OCI-LY1 (cell line): ENCODE measurements at regions not wholly inside any gene's neighbourhood (a gene's known extent, or its start where the extent isn't known, plus 50 kb on each side); places are given as distances from the start of the nearest gene placed in this dataset.

Source experiments
- H2AFZ ChIP-seq: fragments of 200-600 bp; sonication (generic), shearing (Covaris generic); 2 replicates; pipeline ENCODE4 v1.6.0; 2014; ENCODE audit warnings: antibody characterized with exemption, mild to moderate bottlenecking, low read length
- H3F3A ChIP-seq: fragments of 200-600 bp; sonication (generic), shearing (Covaris generic); 2 replicates; pipeline ENCODE4 v1.6.0; 2014; ENCODE audit warnings: mild to moderate bottlenecking, antibody characterized with exemption, low read length, moderate library complexity; ENCODE audit not compliant: insufficient read depth
- H3K27ac ChIP-seq: fragments of 200-600 bp; sonication (generic); 2 replicates; pipeline ENCODE4 v1.5.1; 2014; ENCODE audit warnings: low read length, mixed run types, mild to moderate bottlenecking, low read depth; ENCODE audit not compliant: poor library complexity, severe bottlenecking
- H3K27me3 ChIP-seq: fragments of 200-600 bp; sonication (generic); 2 replicates; pipeline ENCODE4 v1.6.0; 2014; ENCODE audit warnings: antibody characterized with exemption, mild to moderate bottlenecking, low read length, moderate library complexity; ENCODE audit not compliant: insufficient read depth
- H3K36me3 ChIP-seq: fragments of 200-600 bp; sonication (generic); 2 replicates; pipeline ENCODE4 v1.6.1; 2014; ENCODE audit warnings: mild to moderate bottlenecking, antibody characterized with exemption, low read length, moderate library complexity, mixed read lengths; ENCODE audit not compliant: insufficient read depth
- H3K4me1 ChIP-seq: fragments of 200-600 bp; sonication (generic); 2 replicates; pipeline ENCODE4 v1.5.1; 2014; ENCODE audit warnings: mild to moderate bottlenecking, low read length, moderate library complexity; ENCODE audit not compliant: insufficient read depth, severe bottlenecking
- H3K4me2 ChIP-seq: fragments of 200-600 bp; sonication (generic), shearing (Covaris generic); 2 replicates; pipeline ENCODE4 v1.6.1; 2014; ENCODE audit warnings: low read length
- H3K4me3 ChIP-seq: fragments of 200-600 bp; sonication (generic); 2 replicates; pipeline ENCODE4 v1.5.1; 2014; ENCODE audit warnings: low read length, low read depth, mild to moderate bottlenecking, mixed read lengths; ENCODE audit not compliant: poor library complexity, severe bottlenecking
- H3K79me2 ChIP-seq: fragments of 200-600 bp; shearing (Covaris generic); 2 replicates; pipeline ENCODE4 v1.6.1; 2016; ENCODE audit warnings: mixed run types, low read length, mixed read lengths; ENCODE audit not compliant: insufficient read depth
- H3K9ac ChIP-seq: fragments of 200-600 bp; sonication (generic), shearing (Covaris generic); 2 replicates; pipeline ENCODE4 v1.6.1; 2014; ENCODE audit warnings: mild to moderate bottlenecking, low read length, mixed read lengths
- H3K9me2 ChIP-seq: fragments of 200-600 bp; sonication (generic), shearing (Covaris generic); 2 replicates; pipeline ENCODE4 v1.6.1; 2014; ENCODE audit warnings: low read depth, mild to moderate bottlenecking, low read length, mixed read lengths
- H3K9me3 ChIP-seq: fragments of 200-600 bp; shearing (Covaris generic); 2 replicates; pipeline ENCODE4 v1.6.1; 2014; ENCODE audit warnings: low read length, mixed read lengths
- H4K20me1 ChIP-seq: fragments of 200-600 bp; sonication (generic), shearing (Covaris generic); 2 replicates; pipeline ENCODE4 v1.6.0; 2016; ENCODE audit warnings: mild to moderate bottlenecking, low read length; ENCODE audit not compliant: insufficient read depth
- CTCF ChIP-seq: fragments of 200-600 bp; sonication (generic), shearing (Covaris generic); IDR thresholded peaks from 2 replicates; pipeline ENCODE4 v1.5.1; 2017; ENCODE audit warnings: mild to moderate bottlenecking, antibody characterized with exemption, low read length, moderate library complexity, mixed read lengths
- EZH2 ChIP-seq: fragments of 200-600 bp; sonication (generic), shearing (Covaris generic); IDR thresholded peaks from 2 replicates; pipeline ENCODE4 v1.8.0; 2017; ENCODE audit warnings: borderline replicate concordance, mixed run types, mild to moderate bottlenecking, antibody characterized with exemption, low read length, moderate library complexity, mixed read lengths

GRCh38 chr11:103659206-103659618 is 377.2 kb upstream of the DDI1 start:
- Histone ChIP-seq H2AFZ (no peak overlapping the region), H3K4me1 (peaks cover 7% of the 10 kb centered on the region), H3K9me2 (no peaks in the 10 kb centered on the region), H3K4me3 (no peak overlapping the region), H3K79me2 (no peaks in the 10 kb centered on the region), H4K20me1 (no peaks in the 10 kb centered on the region), H3K4me2 (no peak overlapping the region), H3K27ac (no peak overlapping the region), H3K36me3 (no peaks in the 10 kb centered on the region), H3K9ac (no peak overlapping the region), H3K27me3 (no peaks in the 10 kb centered on the region), H3K9me3 (no peaks in the 10 kb centered on the region), H3F3A (no peaks in the 10 kb centered on the region)
- peak; percentile 18; the same call in 1 of the 2 replicates for TF ChIP-seq CTCF
- no peak for TF ChIP-seq EZH2

- no peak for TF ChIP-seq CTCF
- Histone ChIP-seq H3K4me1 (peaks cover 7% of the 10 kb centered on the region), H3K9me3 (no peaks in the 10 kb centered on the region), H3K9me2 (no peaks in the 10 kb centered on the region), H2AFZ (no peak overlapping the region), H3K36me3 (no peaks in the 10 kb centered on the region), H3K4me3 (no peak overlapping the region), H3K27ac (no peak overlapping the region), H3K79me2 (no peaks in the 10 kb centered on the region), H3K27me3 (no peaks in the 10 kb centered on the region), H3K4me2 (no peak overlapping the region), H3K9ac (no peak overlapping the region), H3F3A (no peaks in the 10 kb centered on the region), H4K20me1 (no peaks in the 10 kb centered on the region)
These were observed 376.7 kb upstream of the DDI1 start for GRCh38 chr11:103659743-103660142.

- no peaks in the 10 kb centered on the region for H3K9me3 ChIP-seq
- H3K4me2 ChIP-seq, result no peak overlapping the region
- H3K27me3 ChIP-seq, result no peaks in the 10 kb centered on the region
- H3K36me3 ChIP-seq, result no peaks in the 10 kb centered on the region
- H3K4me1 ChIP-seq, result peaks cover 7% of the 10 kb centered on the region
- TF ChIP-seq EZH2 (no peak), CTCF (no peak)
- H4K20me1 ChIP-seq, result no peaks in the 10 kb centered on the region
- H2AFZ ChIP-seq, result no peak overlapping the region
- no peak overlapping the region for H3K4me3 ChIP-seq
- H3F3A ChIP-seq, result no peaks in the 10 kb centered on the region
- no peaks in the 10 kb centered on the region for H3K9me2 ChIP-seq
- H3K79me2 ChIP-seq, result no peaks in the 10 kb centered on the region
- no peak overlapping the region for H3K27ac ChIP-seq
- no peak overlapping the region for H3K9ac ChIP-seq
These were observed 375.3 kb upstream of the DDI1 start for GRCh38 chr11:103661185-103661584.
